ENCODE measurements at regions not wholly inside any gene's neighbourhood (a gene's known extent, or its start where the extent isn't known, plus 50 kb on each side); places are given as distances from the start of the nearest gene placed in this dataset.

GRCh38 chr10:107616463-107617410, 452.2 kb upstream of the SORCS1 start:
- DNase-seq (ENCODE audit: low read depth) = peak; percentile 45
- no peak overlapping the region for H3K4me3 ChIP-seq (ENCODE audit: low read depth, low read length)
- TF ChIP-seq, protein P1, sequence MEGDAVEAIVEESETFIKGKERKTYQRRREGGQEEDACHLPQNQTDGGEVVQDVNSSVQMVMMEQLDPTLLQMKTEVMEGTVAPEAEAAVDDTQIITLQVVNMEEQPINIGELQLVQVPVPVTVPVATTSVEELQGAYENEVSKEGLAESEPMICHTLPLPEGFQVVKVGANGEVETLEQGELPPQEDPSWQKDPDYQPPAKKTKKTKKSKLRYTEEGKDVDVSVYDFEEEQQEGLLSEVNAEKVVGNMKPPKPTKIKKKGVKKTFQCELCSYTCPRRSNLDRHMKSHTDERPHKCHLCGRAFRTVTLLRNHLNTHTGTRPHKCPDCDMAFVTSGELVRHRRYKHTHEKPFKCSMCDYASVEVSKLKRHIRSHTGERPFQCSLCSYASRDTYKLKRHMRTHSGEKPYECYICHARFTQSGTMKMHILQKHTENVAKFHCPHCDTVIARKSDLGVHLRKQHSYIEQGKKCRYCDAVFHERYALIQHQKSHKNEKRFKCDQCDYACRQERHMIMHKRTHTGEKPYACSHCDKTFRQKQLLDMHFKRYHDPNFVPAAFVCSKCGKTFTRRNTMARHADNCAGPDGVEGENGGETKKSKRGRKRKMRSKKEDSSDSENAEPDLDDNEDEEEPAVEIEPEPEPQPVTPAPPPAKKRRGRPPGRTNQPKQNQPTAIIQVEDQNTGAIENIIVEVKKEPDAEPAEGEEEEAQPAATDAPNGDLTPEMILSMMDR (IDR thresholded peaks at IDR 0.05; ENCODE audit: insufficient read depth, low read depth, low read length) = no peak

DNA sequence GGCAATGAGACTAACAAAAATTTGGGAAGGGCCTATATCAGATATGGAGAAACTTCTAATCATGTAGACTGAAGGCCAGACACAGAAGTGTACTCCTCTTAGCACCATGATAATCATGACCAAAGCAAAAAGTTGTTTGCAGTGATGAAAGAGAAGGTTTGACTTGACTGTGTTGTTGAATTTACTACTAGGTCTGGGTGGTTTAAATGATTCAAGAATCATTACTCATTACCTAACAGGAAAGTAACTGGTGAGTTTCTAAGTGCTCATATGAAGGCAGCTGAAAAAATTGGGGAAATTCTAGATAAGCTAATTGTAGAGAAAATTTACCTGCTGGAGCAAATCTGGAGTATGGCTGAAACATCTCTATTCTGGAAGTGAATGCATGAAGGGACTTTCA, 451.5 kb upstream of the SORCS1 start:
- TF ChIP-seq, protein P1 (IDR thresholded peaks at IDR 0.05; ENCODE audit: insufficient read depth, low read depth, low read length) = no peak
- DNase-seq (ENCODE audit: low read depth) = no peak

GRCh38 chr10:107614939-107615685, 450.6 kb upstream of the SORCS1 start:
- no peak overlapping the region for H3K4me3 ChIP-seq (ENCODE audit: low read depth, low read length)
- TF ChIP-seq, protein P1 (IDR thresholded peaks at IDR 0.05; ENCODE audit: insufficient read depth, low read depth, low read length) = no peak
- DNase-seq (ENCODE audit: low read depth) = peak; percentile 57

More for the DNA sequence above, 451.5 kb upstream of the SORCS1 start:
- no peak overlapping the region for H3K4me3 ChIP-seq (ENCODE audit: low read depth, low read length)

DNA sequence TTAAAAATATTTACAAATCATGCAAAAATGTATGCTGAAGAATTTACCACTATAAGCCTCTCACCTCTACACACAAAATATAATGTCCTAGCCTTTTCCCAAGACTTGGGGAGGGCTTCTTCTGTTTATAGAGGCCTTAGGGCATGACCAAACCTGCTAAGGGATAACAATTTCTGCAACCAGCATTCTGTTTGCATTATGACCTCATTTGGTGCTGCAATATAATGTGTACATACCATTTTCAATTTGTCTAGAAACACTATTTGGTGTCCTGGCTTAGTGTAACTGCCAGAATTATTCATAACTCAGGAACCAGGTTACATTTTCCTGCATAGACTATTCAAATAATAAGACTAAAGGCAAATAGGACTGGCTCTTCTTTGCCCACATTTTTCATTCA, 446.6 kb upstream of the SORCS1 start:
- TF ChIP-seq, protein P1 (IDR thresholded peaks at IDR 0.05; ENCODE audit: insufficient read depth, low read depth, low read length) = no peak
- H3K4me3 ChIP-seq (ENCODE audit: low read depth, low read length) = no peak overlapping the region
- peak; percentile 12 for DNase-seq (ENCODE audit: low read depth)

DNA sequence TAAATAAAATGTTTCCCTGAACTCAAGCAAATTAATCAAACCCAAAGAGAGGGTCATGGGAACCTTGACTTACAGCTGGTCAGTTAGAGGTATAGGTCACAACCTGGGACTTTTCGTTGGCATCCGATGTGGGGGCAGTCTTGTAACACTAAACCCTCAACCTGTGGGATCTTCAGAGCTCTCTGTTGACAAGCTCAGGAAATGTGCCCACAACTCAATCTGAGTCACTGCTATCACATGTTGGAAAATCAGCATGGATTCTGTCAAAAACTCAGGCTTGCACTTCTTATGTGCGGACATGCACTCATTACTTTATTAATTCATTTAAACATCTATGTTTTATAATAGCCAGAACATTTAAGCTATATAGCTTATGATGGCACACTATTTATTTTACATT, 424.6 kb upstream of the SORCS1 start:
- DNase-seq (ENCODE audit: low read depth) = no peak
- no peak overlapping the region for H3K4me3 ChIP-seq (ENCODE audit: low read depth, low read length)
- TF ChIP-seq, protein P1 (IDR thresholded peaks at IDR 0.05; ENCODE audit: insufficient read depth, low read depth, low read length) = no peak

DNA sequence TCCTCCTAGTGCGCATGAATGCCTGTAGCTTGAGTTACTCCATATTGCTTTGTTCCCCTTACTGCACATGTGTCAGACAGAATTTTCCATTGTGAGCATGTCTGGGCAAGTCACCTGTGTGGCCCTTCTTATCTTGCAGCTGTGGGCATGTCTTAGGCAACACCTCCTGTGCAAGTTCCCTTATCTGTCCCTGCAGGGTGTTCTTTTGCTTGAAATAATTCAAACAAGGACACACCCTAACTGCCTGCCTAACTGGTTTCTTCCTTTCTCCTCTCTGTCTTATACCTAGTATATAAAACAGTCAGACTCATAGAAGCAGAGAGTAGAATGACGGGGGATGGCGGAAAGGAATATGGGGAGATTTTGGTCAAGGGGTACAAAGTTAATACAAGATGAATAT, 421.1 kb upstream of the SORCS1 start:
- DNase-seq (ENCODE audit: low read depth) = no peak
- TF ChIP-seq, protein P1 (IDR thresholded peaks at IDR 0.05; ENCODE audit: insufficient read depth, low read depth, low read length) = no peak
- no peak overlapping the region for H3K4me3 ChIP-seq (ENCODE audit: low read depth, low read length)

Data from fibroblast of villous mesenchyme (primary cell).